ENCODE measurements at regions not wholly inside any gene's neighbourhood (a gene's known extent, or its start where the extent isn't known, plus 50 kb on each side); places are given as distances from the start of the nearest gene placed in this dataset.
"Not testable (repeated sequence)": the region's sequence is repeated elsewhere in the genome, so short reads cannot be mapped to it uniquely, and the experiment has no call there.

DNA sequence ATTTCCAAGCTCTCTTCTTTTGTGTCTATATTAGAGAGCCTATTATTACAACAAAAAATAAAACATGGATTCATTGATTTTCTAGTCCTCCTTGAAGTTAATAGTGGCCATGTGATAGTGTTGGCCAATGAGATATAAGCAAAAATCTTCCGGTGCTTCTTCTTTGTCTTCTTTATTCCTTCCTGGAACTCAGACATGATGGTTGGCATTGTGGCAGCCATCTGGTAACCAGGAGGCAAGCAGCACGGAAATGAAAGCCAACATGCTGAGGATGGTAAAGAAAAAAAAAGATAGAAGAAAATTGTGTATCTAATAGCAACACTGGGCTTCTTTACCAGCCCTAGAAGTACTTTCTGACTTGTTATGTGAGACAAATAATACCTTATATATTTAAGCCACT is 50.8 kb upstream of the SEL1L start:
- no peak for DNase-seq

- DNase-seq: no peak
Observed at GRCh38 chr14:81589381-81590065, 55.9 kb upstream of the SEL1L start.

GRCh38 chr14:81591266-81591665 is 57.6 kb upstream of the SEL1L start:
- DNase-seq: no peak

- peak; percentile 57 for DNase-seq
Observed at GRCh38 chr14:81594012-81594411, 60.4 kb upstream of the SEL1L start.

GRCh38 chr14:81605660-81606059 is 72.0 kb upstream of the SEL1L start:
- no peak for DNase-seq

- no peak for DNase-seq
Observed at GRCh38 chr14:81613341-81614045, 79.8 kb upstream of the SEL1L start.

GRCh38 chr14:81614302-81614701 is 80.6 kb upstream of the SEL1L start:
- not testable (repeated sequence) for DNase-seq

- no peak for DNase-seq
Observed at GRCh38 chr14:81618695-81619094, 85.0 kb upstream of the SEL1L start.

DNA sequence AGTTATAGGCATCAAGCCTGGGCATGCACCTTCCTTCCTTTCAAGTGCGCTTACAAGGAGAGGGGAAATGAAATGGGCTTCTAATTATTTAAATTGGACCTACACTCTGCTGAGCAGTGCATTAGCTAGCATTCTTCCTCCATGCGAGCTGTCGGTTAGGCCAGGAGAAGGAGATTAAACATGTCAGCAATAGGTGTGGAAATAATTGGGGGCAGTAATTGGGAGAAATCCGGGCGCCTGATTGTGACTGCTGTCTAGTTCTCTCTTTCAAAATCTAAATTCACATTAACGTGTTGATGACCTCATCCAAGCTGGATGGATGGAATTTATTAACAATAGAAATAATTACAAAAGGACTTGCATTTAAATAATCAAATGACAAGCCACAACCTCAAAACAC is 86.2 kb upstream of the SEL1L start:
- DNase-seq: no peak

DNA sequence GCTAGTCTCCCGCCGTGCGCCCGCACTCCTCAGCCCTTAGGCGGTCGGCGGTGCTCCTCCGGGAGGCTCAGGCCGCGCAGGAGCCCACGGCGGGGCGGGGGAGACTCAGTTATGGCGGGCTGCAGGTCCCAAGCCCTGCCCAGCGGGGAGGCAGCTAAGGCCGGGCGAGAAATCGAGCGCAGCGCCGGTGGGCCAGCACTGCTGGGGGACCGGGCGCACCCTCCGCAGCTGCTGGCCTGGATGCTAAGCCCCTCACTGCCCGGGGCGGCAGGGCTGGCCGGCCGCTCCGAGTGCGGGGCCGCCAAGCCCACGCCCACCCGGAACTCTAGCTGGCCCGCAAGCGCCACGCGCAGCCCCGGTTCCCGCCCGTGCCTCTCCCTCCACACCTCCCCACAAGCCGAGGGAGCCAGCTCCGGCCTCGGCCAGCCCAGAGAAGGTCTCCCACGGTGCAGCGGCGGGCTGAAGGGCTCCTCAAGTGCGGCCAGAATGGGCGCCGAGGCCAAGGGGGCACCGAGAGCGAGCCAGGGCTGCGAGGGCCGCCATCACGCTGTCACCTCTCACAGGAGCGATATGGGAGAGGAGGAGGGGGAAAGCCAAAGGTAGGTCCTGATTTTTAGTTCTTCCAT is 90.2 kb upstream of the SEL1L start:
- DNase-seq: not testable (repeated sequence)

DNA sequence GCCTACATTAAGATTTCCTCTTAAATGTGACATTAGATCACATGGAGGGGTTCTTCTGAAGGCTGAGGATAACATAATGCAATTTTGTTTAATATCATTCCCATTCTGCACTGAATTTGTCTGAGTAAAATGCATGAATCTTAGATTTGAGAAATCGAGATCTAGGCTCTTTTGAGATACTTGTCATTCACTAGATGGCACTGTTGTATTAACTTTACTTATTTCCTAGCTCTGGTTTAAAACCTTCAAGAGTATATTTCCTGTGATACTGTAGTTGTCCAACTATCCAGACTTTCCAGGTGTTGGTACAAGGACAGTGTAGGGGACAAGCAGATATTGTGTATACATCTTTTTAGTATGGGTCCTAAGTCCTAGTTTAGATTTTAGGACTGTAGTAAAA is 91.7 kb upstream of the SEL1L start:
- no peak for DNase-seq

- no peak for DNase-seq
Observed at GRCh38 chr14:81632157-81632556, 98.5 kb upstream of the SEL1L start.

- DNase-seq: no peak
Observed at GRCh38 chr14:81633496-81633895, 99.8 kb upstream of the SEL1L start.

- DNase-seq: no peak
Observed at GRCh38 chr14:81637639-81638038, 104.0 kb upstream of the SEL1L start.

DNA sequence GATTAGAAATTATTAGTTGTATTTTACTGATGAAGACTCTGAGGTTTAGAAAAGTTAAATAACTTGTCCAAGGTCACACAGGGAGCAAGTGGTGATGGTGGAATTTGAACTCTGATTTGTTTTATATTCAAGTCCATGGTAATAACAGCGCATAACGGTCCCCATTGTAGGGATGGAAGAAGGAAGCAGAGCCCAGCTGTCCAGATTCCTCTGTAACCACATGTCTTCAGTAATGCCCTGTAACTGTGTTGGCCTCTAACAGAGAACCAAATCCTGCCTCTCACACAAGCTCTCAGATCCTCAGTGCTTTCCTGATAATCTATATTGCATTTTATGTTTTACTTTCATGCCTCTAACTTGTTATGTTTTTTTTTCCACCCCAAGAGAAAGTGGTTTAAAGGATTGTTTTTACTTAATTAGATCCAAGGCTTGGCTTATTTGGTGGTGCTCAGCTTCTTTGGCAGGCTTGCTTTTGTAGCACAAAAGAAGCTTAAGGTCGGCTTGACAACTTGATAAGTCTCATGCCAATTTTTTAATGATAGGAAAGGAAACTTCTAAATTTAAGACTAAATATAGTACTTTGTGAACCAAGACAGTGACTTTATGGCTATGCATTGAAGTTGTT is 105.1 kb upstream of the SEL1L start:
- no peak for DNase-seq

DNA sequence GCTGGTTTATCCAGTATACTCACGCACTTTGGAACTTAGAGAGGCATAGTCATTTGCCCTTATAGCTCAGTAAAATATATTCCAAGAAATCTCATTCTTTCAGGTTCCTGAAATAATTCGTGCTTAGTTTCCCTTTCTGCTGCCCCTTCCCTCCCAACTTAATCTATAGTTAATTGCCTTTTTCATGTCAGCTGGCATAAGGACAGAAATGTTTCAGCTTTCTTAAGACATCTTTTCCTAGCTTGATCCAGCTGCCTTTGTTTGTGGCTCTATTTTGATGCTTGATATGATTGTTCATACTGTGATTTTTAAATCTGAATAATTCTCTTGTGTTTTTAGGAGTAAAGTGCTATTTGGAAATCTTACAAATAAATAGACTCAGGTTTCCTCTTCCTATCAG is 120.0 kb upstream of the SEL1L start:
- DNase-seq: no peak

- DNase-seq: no peak
Observed at GRCh38 chr14:81655423-81656314, 122.0 kb upstream of the SEL1L start.

GRCh38 chr14:81656811-81657210 is 123.2 kb upstream of the SEL1L start:
- no peak for DNase-seq

DNA sequence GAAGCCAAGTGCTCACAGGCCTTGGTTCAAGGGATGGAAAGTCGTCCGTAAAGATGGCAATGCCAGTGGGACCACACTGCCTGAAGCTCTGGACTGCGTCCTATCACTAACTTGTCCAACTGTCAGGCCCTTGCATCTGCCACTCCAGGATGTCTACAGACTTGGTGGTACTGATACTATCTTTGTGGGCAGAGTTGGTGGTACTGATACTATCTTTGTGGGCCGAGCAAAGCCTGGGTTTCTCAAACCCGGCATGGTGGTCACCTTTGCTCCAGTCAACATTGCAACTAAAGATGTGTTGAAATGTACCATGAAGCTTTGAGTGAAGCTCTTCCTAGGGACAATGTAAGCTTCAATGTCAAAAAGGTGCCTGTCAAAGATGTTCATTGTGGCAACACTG is 128.4 kb upstream of the SEL1L start:
- DNase-seq: no peak

GRCh38 chr14:81662570-81663197 is 129.0 kb upstream of the SEL1L start:
- no peak for DNase-seq

- no peak for DNase-seq
Observed at GRCh38 chr14:81668626-81669274, 135.1 kb upstream of the SEL1L start.
